ENCODE measurements at regions not wholly inside any gene's neighbourhood (a gene's known extent, or its start where the extent isn't known, plus 50 kb on each side); places are given as distances from the start of the nearest gene placed in this dataset.

DNA sequence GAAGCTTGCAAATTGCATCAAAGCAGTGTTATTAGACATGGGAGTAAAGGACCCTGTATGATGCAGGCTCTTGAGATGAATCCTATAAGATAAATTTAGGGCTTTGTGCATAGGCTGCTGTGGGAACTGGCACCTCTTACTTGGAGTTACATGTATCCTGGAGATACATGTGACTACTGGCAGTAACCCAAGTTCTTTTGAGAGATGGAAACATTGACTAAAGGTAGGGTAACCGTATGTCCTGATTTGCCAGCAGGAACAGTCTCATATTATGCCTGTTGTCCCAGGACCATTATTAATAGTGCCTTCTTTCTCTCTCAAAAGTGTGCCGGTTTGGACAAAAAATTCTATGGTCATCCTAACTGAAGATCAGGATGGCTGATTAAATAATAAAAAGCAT is 195.4 kb downstream of the LACC1 start:
- no peaks in the 10 kb centered on the region for H3K9me3 ChIP-seq (ENCODE audit: low read depth)
- H3K4me1 ChIP-seq (ENCODE audit: low read depth), result peaks cover 10% of the 10 kb centered on the region
- TF ChIP-seq, protein P1, sequence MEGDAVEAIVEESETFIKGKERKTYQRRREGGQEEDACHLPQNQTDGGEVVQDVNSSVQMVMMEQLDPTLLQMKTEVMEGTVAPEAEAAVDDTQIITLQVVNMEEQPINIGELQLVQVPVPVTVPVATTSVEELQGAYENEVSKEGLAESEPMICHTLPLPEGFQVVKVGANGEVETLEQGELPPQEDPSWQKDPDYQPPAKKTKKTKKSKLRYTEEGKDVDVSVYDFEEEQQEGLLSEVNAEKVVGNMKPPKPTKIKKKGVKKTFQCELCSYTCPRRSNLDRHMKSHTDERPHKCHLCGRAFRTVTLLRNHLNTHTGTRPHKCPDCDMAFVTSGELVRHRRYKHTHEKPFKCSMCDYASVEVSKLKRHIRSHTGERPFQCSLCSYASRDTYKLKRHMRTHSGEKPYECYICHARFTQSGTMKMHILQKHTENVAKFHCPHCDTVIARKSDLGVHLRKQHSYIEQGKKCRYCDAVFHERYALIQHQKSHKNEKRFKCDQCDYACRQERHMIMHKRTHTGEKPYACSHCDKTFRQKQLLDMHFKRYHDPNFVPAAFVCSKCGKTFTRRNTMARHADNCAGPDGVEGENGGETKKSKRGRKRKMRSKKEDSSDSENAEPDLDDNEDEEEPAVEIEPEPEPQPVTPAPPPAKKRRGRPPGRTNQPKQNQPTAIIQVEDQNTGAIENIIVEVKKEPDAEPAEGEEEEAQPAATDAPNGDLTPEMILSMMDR (IDR thresholded peaks at IDR 0.05; ENCODE audit: low read depth, low read length), result no peak
- no peak for DNase-seq (ENCODE audit: low read depth in 1 of 2, low spot score in 1 of 2)
- H3K36me3 ChIP-seq, result no peaks in the 10 kb centered on the region
- H3K27me3 ChIP-seq, result no peaks in the 10 kb centered on the region
- H3K27ac ChIP-seq, result no peak overlapping the region
- H3K4me3 ChIP-seq, result no peak overlapping the region

DNA sequence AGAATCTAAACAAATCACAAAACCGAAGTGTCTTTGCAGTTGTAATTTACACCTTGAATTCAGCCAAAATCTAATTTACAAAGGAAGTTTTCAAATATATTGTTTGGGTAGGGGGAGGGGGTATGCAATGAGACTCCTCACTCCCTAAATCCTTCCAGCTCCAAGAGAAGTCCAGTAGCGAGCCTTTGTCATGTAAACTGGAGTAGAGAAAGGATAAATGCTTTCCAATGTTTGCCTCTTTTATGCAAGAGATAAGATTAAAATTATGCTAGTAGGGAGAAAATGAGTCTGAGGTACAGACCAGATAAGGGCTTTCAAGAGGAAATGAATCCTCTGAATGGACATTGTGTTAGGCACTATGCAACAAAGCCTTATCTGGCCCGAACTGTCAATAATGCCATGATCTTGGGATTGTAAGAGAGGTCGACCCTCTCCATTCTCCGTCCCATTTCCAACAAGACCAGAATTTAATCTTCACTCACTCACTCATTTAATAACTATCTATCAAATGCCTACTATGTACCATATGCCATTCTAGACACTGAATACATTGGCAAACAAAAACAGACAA is 199.2 kb downstream of the LACC1 start:
- TF ChIP-seq, protein P1 (IDR thresholded peaks at IDR 0.05; ENCODE audit: low read depth, low read length), result no peak
- no peak overlapping the region for H3K4me3 ChIP-seq
- H3K36me3 ChIP-seq, result no peaks in the 10 kb centered on the region
- H3K27ac ChIP-seq, result no peak overlapping the region
- no peaks in the 10 kb centered on the region for H3K9me3 ChIP-seq (ENCODE audit: low read depth)
- no peak for DNase-seq (ENCODE audit: low read depth in 1 of 2, low spot score in 1 of 2)
- H3K27me3 ChIP-seq, result no peaks in the 10 kb centered on the region
- H3K4me1 ChIP-seq (ENCODE audit: low read depth), result peaks cover 10% of the 10 kb centered on the region

DNA sequence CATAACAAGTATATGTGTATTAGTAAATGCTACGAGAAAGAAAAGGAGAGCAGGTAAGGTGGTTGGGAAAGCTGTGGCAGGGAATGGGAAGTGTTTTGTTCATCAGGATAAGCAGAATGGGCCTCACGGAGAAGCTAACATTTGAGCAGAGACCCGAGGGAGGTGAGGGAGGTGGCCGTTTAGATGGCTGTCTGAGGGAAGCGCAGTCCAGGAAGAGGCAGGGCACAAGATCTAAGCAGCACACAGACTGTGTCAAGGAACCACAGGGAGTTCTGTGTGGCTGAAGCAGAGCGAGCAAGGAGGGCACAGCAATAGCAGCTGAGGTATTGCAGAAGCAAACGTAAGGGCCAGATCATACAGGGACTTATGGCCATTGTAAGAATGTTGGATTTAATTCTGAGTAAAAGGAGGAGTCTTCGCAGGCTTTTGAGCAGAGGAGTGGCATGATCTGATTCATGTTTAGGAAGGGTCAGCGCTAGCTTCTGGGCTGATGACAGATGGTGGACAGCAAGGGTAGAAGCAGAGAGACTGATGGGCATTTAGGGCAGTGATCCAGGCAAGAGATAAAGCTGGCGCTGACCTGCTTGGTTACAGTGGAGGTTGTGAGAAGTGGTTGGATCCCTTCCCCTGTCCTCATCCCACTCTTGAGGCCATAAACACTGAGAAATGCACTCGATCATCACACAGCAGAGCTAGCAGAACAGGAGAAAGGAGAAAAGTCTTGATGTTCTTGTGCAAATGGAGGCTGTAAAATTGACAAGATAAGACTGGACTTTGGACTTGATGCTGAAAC is 199.9 kb downstream of the LACC1 start:
- no peak overlapping the region for H3K4me3 ChIP-seq
- no peaks in the 10 kb centered on the region for H3K36me3 ChIP-seq
- H3K9me3 ChIP-seq (ENCODE audit: low read depth), result no peaks in the 10 kb centered on the region
- H3K27ac ChIP-seq, result no peak overlapping the region
- no peaks in the 10 kb centered on the region for H3K27me3 ChIP-seq
- DNase-seq (ENCODE audit: low read depth in 1 of 2, low spot score in 1 of 2), result no peak
- TF ChIP-seq, protein P1 (IDR thresholded peaks at IDR 0.05; ENCODE audit: low read depth, low read length), result no peak
- peaks cover 10% of the 10 kb centered on the region for H3K4me1 ChIP-seq (ENCODE audit: low read depth)

DNA sequence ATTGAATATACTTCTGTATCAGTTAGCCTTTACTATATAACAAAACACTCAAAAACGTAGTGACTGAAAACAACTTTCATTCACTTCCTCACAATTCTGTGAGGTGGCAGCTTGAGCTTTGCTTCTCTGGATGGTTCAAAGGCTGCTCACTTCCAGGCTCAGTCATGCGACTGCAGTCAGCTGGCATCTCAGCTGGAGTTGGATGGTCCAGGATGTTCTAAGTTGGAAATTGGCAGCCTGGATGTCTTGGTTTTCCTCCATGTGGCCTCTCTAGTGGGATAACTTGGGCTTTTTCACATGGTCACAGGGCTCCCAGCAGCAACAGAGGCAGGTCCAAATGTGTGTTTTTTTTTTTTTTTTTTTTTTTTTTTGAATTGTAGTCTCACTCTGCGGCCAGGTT is 204.4 kb downstream of the LACC1 start:
- H3K36me3 ChIP-seq, result no peaks in the 10 kb centered on the region

DNA sequence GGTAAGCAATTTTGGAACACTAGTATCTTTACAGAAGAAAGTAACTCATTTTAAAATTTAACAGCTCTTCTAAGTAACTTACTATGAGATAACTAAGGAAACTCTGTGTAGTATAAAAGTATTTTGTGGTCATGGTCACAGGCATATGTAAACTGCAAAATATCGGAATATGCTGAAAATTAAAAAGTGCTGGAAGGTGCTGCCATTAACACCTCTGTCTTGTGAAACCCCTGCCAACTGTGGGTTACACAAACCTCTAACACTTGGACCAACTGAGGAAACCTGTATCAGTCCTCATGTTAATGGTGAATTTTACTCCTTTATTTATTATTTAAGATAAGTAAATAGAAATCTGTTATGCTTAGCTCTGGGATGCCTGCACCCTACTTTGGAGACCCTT is 206.7 kb downstream of the LACC1 start:
- H3K9me3 ChIP-seq (ENCODE audit: low read depth), result no peaks in the 10 kb centered on the region
- H3K27ac ChIP-seq, result no peak overlapping the region
- DNase-seq (ENCODE audit: low read depth in 1 of 2, low spot score in 1 of 2), result no peak
- no peaks in the 10 kb centered on the region for H3K27me3 ChIP-seq
- H3K4me3 ChIP-seq, result no peak overlapping the region
- no peaks in the 10 kb centered on the region for H3K4me1 ChIP-seq (ENCODE audit: low read depth)
- no peaks in the 10 kb centered on the region for H3K36me3 ChIP-seq
- TF ChIP-seq, protein P1 (IDR thresholded peaks at IDR 0.05; ENCODE audit: low read depth, low read length), result no peak

More for the DNA sequence above, 204.4 kb downstream of the LACC1 start:
- H3K9me3 ChIP-seq (ENCODE audit: low read depth), result no peaks in the 10 kb centered on the region
- H3K4me3 ChIP-seq, result no peak overlapping the region
- no peaks in the 10 kb centered on the region for H3K27me3 ChIP-seq
- H3K4me1 ChIP-seq (ENCODE audit: low read depth), result peaks cover under 1% of the 10 kb centered on the region
- TF ChIP-seq, protein P1 (IDR thresholded peaks at IDR 0.05; ENCODE audit: low read depth, low read length), result no peak
- no peak for DNase-seq (ENCODE audit: low read depth in 1 of 2, low spot score in 1 of 2)
- no peak overlapping the region for H3K27ac ChIP-seq
